ENCODE measurements at regions not wholly inside any gene's neighbourhood (a gene's known extent, or its start where the extent isn't known, plus 50 kb on each side); places are given as distances from the start of the nearest gene placed in this dataset.

DNA sequence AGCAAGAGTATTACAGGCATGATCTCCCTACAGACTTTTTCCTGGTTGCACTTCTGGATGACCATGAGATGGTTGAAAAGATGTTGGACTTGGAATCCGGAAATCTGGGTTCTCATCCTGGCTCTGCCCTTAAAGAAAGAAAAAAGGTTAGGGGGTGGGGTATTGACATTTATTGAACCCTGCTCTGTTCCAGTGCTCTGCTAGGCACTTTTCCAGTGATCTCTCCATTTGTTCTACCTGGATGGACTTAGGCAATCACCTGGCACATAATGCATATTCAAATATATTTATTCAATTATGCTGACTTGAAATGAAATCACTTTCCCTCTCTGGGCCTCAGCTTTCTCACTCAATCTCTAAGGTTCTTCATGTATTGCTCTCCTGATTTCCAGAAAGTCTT lies 101.0 kb upstream of the NFIA start:
- intact Hi-C loops (cut with DNase I): no loop called here
- H3K27ac ChIP-seq: no peak overlapping the region
- no peaks in the 10 kb centered on the region for H3K27me3 ChIP-seq
- ATAC-seq (no peak), DNase-seq (no peak)
- no peaks in the 10 kb centered on the region for H3K36me3 ChIP-seq
- TF ChIP-seq, protein P1, sequence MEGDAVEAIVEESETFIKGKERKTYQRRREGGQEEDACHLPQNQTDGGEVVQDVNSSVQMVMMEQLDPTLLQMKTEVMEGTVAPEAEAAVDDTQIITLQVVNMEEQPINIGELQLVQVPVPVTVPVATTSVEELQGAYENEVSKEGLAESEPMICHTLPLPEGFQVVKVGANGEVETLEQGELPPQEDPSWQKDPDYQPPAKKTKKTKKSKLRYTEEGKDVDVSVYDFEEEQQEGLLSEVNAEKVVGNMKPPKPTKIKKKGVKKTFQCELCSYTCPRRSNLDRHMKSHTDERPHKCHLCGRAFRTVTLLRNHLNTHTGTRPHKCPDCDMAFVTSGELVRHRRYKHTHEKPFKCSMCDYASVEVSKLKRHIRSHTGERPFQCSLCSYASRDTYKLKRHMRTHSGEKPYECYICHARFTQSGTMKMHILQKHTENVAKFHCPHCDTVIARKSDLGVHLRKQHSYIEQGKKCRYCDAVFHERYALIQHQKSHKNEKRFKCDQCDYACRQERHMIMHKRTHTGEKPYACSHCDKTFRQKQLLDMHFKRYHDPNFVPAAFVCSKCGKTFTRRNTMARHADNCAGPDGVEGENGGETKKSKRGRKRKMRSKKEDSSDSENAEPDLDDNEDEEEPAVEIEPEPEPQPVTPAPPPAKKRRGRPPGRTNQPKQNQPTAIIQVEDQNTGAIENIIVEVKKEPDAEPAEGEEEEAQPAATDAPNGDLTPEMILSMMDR (IDR thresholded peaks at IDR 0.05): no peak
- TF ChIP-seq POLR2A (IDR thresholded peaks at IDR 0.05): no peak
- peaks cover 0 to 23% (median 2%) of the 10 kb centered on the region in 12 donors for H3K4me1 ChIP-seq
- WGBS, 4 donors: 90 to 98% (median 97%) methylated on average over 1 of the region's 1 CpG
- no peaks in the 10 kb centered on the region for H3K9me3 ChIP-seq
- no peak overlapping the region for H3K4me3 ChIP-seq

DNA sequence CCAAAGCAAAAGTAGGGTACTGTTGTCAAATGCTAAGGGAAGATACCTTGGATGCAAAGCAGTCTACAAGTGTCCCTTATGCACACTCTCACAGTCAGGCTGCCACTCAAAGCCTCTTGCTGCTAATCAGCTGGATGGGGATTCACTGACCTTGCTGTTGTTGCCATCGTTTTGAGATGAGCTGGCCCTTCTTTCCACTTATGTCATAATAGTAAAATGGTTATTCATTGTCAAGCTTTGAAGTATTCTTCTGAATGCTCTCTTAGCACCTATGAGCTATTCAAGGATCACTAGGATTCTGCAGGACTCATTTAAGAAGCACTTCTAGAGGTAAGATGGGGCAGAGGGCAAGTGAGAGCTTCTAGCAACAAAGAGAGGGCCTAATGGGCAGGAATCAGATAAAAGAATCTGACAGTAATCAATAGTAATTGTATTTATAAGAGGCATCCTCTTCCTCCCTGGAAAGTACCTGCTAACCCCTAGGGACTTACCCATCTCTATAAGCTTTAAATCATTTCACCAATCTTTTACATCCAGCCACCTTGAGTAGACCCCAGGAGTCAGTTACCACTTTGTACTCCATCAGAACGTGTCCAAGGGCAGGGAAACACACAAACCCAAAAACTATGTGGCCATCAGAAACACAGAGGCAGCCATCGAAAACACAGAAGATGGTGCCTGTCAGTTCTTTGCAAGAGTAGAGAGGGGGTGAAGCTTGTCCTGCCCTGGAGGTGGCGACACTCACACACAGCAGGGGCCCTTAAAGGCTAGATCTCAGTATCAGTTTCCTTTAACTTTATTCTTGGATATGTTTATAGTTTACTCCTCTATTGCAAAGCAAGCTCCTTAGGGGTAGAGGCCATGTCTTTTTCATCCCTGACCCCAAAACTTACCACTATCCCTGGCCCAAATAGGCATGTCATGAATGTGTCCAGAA lies 103.7 kb upstream of the NFIA start:
- no peak for DNase-seq
- WGBS, 4 donors: 69 to 78% (median 71%) methylated on average over 4 of the region's 4 CpGs
- Histone ChIP-seq H3K4me1 (peaks cover 0 to 12% (median 2%) of the 10 kb centered on the region in 12 donors), H3K4me3 (no peak overlapping the region), H3K27me3 (no peaks in the 10 kb centered on the region), H3K36me3 (no peaks in the 10 kb centered on the region), H3K27ac (no peak overlapping the region), H3K9me3 (no peaks in the 10 kb centered on the region)
- TF ChIP-seq, protein P1 (IDR thresholded peaks at IDR 0.05): peak; percentile 36 to 64 (median 42)
- TF ChIP-seq POLR2A (IDR thresholded peaks at IDR 0.05): no peak
- intact Hi-C loops (cut with DNase I): loop anchor here (5.0 to 10.0 kb wide), 9 partner anchors 64 to 876 kb away; no protein-coding TSS in a partner anchor
- peak in 3 of 4 donors; percentile 47 to 74 (median 54) for ATAC-seq

DNA sequence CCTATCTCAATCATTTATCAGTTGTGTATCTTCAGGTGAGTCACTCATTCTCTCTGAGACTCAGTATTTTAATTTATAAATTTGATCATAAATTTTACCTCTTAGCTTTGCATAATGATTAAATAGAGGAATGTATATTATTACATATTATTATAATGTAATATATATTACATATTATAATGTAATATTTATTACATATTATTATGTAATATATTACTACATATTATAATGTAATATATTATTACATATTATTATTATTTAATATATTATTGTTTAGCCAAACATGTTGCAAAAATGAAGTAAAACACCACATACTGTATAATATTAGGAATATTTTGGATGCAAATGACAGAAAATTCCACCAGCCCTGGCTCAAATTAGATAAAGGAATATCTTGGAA lies 104.7 kb upstream of the NFIA start:
- intact Hi-C loops (cut with DNase I): loop anchor here (5.0 to 10.0 kb wide), 9 partner anchors 65 to 877 kb away; no protein-coding TSS in a partner anchor
- DNase-seq: no peak
- ATAC-seq: no peak
- Histone ChIP-seq H3K4me1 (peaks cover 0 to 3% (median 0%) of the 10 kb centered on the region in 12 donors), H3K4me3 (no peak overlapping the region), H3K36me3 (no peaks in the 10 kb centered on the region), H3K9me3 (no peaks in the 10 kb centered on the region), H3K27ac (no peak overlapping the region), H3K27me3 (no peaks in the 10 kb centered on the region)
- TF ChIP-seq POLR2A (IDR thresholded peaks at IDR 0.05): no peak
- TF ChIP-seq, protein P1 (IDR thresholded peaks at IDR 0.05): no peak

DNA sequence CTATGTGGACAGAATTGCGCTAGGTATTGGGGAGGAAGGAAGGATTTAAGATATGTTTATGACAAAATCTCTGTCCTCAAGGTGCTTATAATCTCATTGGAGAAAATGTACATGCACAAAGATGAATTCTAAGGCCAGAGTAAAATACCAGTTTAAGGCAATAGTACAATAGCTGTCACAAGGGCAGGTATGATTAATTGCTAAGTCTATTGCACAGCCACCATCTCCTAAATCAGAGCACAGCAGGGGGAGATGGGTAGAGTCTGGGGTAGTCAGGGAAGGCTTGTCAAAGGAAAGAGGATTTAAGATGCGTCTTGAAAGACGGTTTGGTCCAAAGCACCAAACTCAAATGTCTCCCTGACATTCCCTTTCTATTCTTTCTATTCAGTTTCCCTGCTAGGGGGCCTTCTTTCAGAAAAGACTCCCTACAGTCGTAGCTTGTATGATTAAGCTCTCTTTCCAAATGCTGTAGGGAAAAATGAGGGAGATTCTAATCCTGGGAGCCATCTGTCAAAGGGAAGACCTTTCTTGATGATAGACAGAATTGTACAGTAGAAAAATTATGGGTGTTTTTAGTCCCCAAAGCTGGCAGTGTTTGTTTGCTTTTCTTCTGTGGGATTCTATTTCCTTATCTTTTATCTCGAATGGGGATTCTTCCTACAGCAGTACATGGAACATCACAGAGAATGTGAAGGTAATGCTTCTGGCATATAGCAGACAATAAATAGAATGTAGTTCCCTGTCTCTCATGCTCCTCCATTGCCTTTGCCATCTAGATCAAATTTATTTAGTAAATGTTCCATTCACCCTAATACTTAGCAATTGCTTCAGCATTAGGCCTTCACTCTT lies 107.6 kb upstream of the NFIA start:
- DNase-seq (no peak), ATAC-seq (no peak)
- Histone ChIP-seq H3K9me3 (no peaks in the 10 kb centered on the region), H3K36me3 (no peaks in the 10 kb centered on the region), H3K4me1 (peaks cover 0 to 14% (median 2%) of the 10 kb centered on the region in 12 donors), H3K27ac (no peak overlapping the region), H3K4me3 (no peak overlapping the region), H3K27me3 (no peaks in the 10 kb centered on the region)
- TF ChIP-seq POLR2A (IDR thresholded peaks at IDR 0.05): no peak
- TF ChIP-seq, protein P1 (IDR thresholded peaks at IDR 0.05): no peak
- 89 to 93% (median 93%) methylated on average over 5 of the region's 5 CpGs for WGBS, 4 donors
- intact Hi-C loops (cut with DNase I): loop anchor here (5.0 to 10.0 kb wide), 13 partner anchors 68 to 880 kb away; no protein-coding TSS in a partner anchor
